GM19438 (cell line): ENCODE measurements at regions not wholly inside any gene's neighbourhood (a gene's known extent, or its start where the extent isn't known, plus 50 kb on each side); places are given as distances from the start of the nearest gene placed in this dataset.

Experiments
- ATAC-seq: cut with Tn5 transposase; IDR thresholded peaks from one replicate; pipeline ENCODE4 v1.9.1; 2021; ENCODE audit warnings: low read depth; ENCODE audit not compliant: unreplicated experiment

- ATAC-seq, result no peak
Measured at GRCh38 chr3:102176333-102177050, 258.3 kb upstream of the ZPLD1 start.

GRCh38 chr3:102177075-102177755 lies 257.6 kb upstream of the ZPLD1 start:
- no peak for ATAC-seq

GRCh38 chr3:102178817-102179216 lies 256.0 kb upstream of the ZPLD1 start:
- ATAC-seq, result no peak

- peak; percentile 40 for ATAC-seq
Measured at GRCh38 chr3:102179326-102180177, 255.3 kb upstream of the ZPLD1 start.

GRCh38 chr3:102180280-102180931 lies 254.4 kb upstream of the ZPLD1 start:
- ATAC-seq, result peak; percentile 68

GRCh38 chr3:102181175-102181920 lies 253.5 kb upstream of the ZPLD1 start:
- no peak for ATAC-seq

- ATAC-seq, result no peak
Measured at GRCh38 chr3:102182162-102182561, 252.7 kb upstream of the ZPLD1 start.

- ATAC-seq, result no peak
Measured at GRCh38 chr3:102183186-102183585, 251.6 kb upstream of the ZPLD1 start.

- ATAC-seq, result no peak
Measured at GRCh38 chr3:102183623-102184022, 251.2 kb upstream of the ZPLD1 start.

GRCh38 chr3:102189541-102189940 lies 245.3 kb upstream of the ZPLD1 start:
- no peak for ATAC-seq

- no peak for ATAC-seq
Measured at GRCh38 chr3:102189956-102190723, 244.7 kb upstream of the ZPLD1 start.

- no peak for ATAC-seq
Measured at GRCh38 chr3:102192575-102192974, 242.2 kb upstream of the ZPLD1 start.

GRCh38 chr3:102193255-102193654 lies 241.6 kb upstream of the ZPLD1 start:
- no peak for ATAC-seq

GRCh38 chr3:102194001-102194400 lies 240.8 kb upstream of the ZPLD1 start:
- ATAC-seq, result no peak

- no peak for ATAC-seq
Measured at GRCh38 chr3:102194760-102195159, 240.1 kb upstream of the ZPLD1 start.

- ATAC-seq, result no peak
Measured at GRCh38 chr3:102195198-102195948, 239.4 kb upstream of the ZPLD1 start.

- ATAC-seq, result no peak
Measured at GRCh38 chr3:102200126-102200525, 234.7 kb upstream of the ZPLD1 start.

GRCh38 chr3:102200560-102200959 lies 234.3 kb upstream of the ZPLD1 start:
- no peak for ATAC-seq

- ATAC-seq, result no peak
Measured at GRCh38 chr3:102205647-102206046, 229.2 kb upstream of the ZPLD1 start.
